GM23338 (cell line): ENCODE measurements at regions not wholly inside any gene's neighbourhood (a gene's known extent, or its start where the extent isn't known, plus 50 kb on each side); places are given as distances from the start of the nearest gene placed in this dataset.

ENCODE experiments used
- ATAC-seq: fragments of 200-7000 bp; cut with Tn5 transposase; 3 replicates; pipeline ENCODE4 v1.9.1; 2020
- DNase-seq: peaks from one replicate; pipeline ENCODE4 v3.0.0-alpha.2; 2015; ENCODE audit warnings: low spot score
- H2AFZ ChIP-seq: fragments of 200-600 bp; sonication (generic); 2 replicates; pipeline ENCODE4 v1.8.0; 2016; ENCODE audit warnings: antibody characterized with exemption, mild to moderate bottlenecking, moderate library complexity
- H3F3A ChIP-seq: fragments of 200-600 bp; sonication (generic); replicated peaks from 2 replicates; pipeline ENCODE4 v1.8.0; 2017; ENCODE audit warnings: antibody characterized with exemption, mixed run types, low read depth
- H3K27ac ChIP-seq: fragments of 200-600 bp; sonication (generic); 2 replicates; pipeline ENCODE4 v1.6.1; 2016; ENCODE audit warnings: low read depth
- H3K27me3 ChIP-seq: fragments of 200-600 bp; sonication (generic); 2 replicates; pipeline ENCODE4 v1.8.0; 2016; ENCODE audit warnings: mild to moderate bottlenecking, mixed run types, moderate library complexity; ENCODE audit not compliant: insufficient read depth
- H3K36me3 ChIP-seq: fragments of 200-600 bp; sonication (generic); 2 replicates; pipeline ENCODE4 v1.8.0; 2016; ENCODE audit warnings: mild to moderate bottlenecking; ENCODE audit not compliant: insufficient read depth
- H3K4me1 ChIP-seq: fragments of 200-600 bp; sonication (generic); 2 replicates; pipeline ENCODE4 v1.8.0; 2016; ENCODE audit warnings: mild to moderate bottlenecking, moderate library complexity; ENCODE audit not compliant: insufficient read depth
- H3K4me2 ChIP-seq: fragments of 200-600 bp; sonication (generic); 2 replicates; pipeline ENCODE4 v1.7.1; 2017; ENCODE audit warnings: mixed run types
- H3K4me3 ChIP-seq: fragments of 200-600 bp; sonication (generic); 2 replicates; pipeline ENCODE4 v1.6.1; 2016; ENCODE audit warnings: mixed run types
- H3K79me2 ChIP-seq: fragments of 200-600 bp; sonication (generic); replicated peaks from 2 replicates; pipeline ENCODE4 v1.8.0; 2017; ENCODE audit warnings: mild to moderate bottlenecking; ENCODE audit not compliant: insufficient read depth
- H3K9me2 ChIP-seq: fragments of 200-600 bp; sonication (generic); 2 replicates; pipeline ENCODE4 v1.8.0; 2017; ENCODE audit not compliant: insufficient read depth
- H4K20me1 ChIP-seq: fragments of 200-600 bp; sonication (generic); replicated peaks from 2 replicates; pipeline ENCODE4 v1.8.0; 2017; ENCODE audit warnings: mild to moderate bottlenecking; ENCODE audit not compliant: insufficient read depth
- H3K27ac Mint-ChIP-seq: 2 replicates; pipeline ENCODE4 v1.8.0; 2020; ENCODE audit warnings: inconsistent platforms, mild to moderate bottlenecking, moderate library complexity, mixed read lengths
- H3K27me3 Mint-ChIP-seq: 3 replicates; pipeline ENCODE4 v1.8.0; 2022; ENCODE audit warnings: low read depth, mild to moderate bottlenecking, moderate library complexity, mixed read lengths, inconsistent platforms; ENCODE audit not compliant: insufficient read depth, poor library complexity
- H3K36me3 Mint-ChIP-seq: 3 replicates; pipeline ENCODE4 v1.8.0; 2021; ENCODE audit warnings: low read depth, mild to moderate bottlenecking, inconsistent platforms, moderate library complexity, mixed read lengths
- H3K4me1 Mint-ChIP-seq: 3 replicates; pipeline ENCODE4 v1.8.0; 2020; ENCODE audit warnings: mild to moderate bottlenecking, inconsistent platforms, mixed read lengths
- H3K4me3 Mint-ChIP-seq: 3 replicates; pipeline ENCODE4 v1.8.0; 2021; ENCODE audit warnings: moderate library complexity, mild to moderate bottlenecking, inconsistent platforms, mixed read lengths
- H3K9me3 Mint-ChIP-seq: 3 replicates; pipeline ENCODE4 v1.8.0; 2020; ENCODE audit warnings: moderate library complexity, mild to moderate bottlenecking, inconsistent platforms, mixed read lengths
- CREB1 ChIP-seq: fragments of 250-450 bp; sonication (Bioruptor Pico); IDR thresholded peaks from 2 replicates; pipeline ENCODE4 v1.5.0; 2020; ENCODE audit warnings: low read depth, mild to moderate bottlenecking, moderate library complexity
- EZH2 ChIP-seq: fragments of 200-600 bp; sonication (generic); IDR thresholded peaks from one replicate; pipeline ENCODE4 v1.8.0; 2017; ENCODE audit warnings: antibody characterized with exemption, mild to moderate bottlenecking, low read depth; ENCODE audit not compliant: unreplicated experiment
- EZH2phosphoT487 ChIP-seq: fragments of 200-600 bp; sonication (generic); IDR thresholded peaks from one replicate; pipeline ENCODE4 v1.8.1; 2018; ENCODE audit warnings: antibody characterized with exemption; ENCODE audit not compliant: unreplicated experiment
- JUNB ChIP-seq: IDR thresholded peaks from one replicate; pipeline ENCODE4 v1.6.1; 2016; ENCODE audit warnings: antibody characterized with exemption; ENCODE audit not compliant: unreplicated experiment
- NANOG ChIP-seq: IDR thresholded peaks from 2 replicates; pipeline ENCODE4 v1.6.1; 2016; ENCODE audit warnings: antibody characterized with exemption, borderline replicate concordance
- POLR2AphosphoS5 ChIP-seq: IDR thresholded peaks from 2 replicates; pipeline ENCODE4 v1.6.1; 2016; ENCODE audit warnings: antibody characterized with exemption, low read depth
- STAT1 ChIP-seq: IDR thresholded peaks from one replicate; pipeline ENCODE4 v1.6.1; 2016; ENCODE audit warnings: antibody characterized with exemption; ENCODE audit not compliant: unreplicated experiment
- ZNF114 ChIP-seq: fragments of 250-450 bp; sonication (Bioruptor Pico); IDR thresholded peaks from 2 replicates; pipeline ENCODE4 v1.5.0; 2020; ENCODE audit warnings: mild to moderate bottlenecking, moderate library complexity
- ZNF331 ChIP-seq: fragments of 250-450 bp; sonication (Bioruptor Pico); IDR thresholded peaks from 2 replicates; pipeline ENCODE4 v1.5.0; 2020; ENCODE audit warnings: low read depth, mild to moderate bottlenecking, moderate library complexity
- TF ChIP-seq, protein P1 (sequence below): fragments of 250-450 bp; sonication (Bioruptor Pico); IDR thresholded peaks from 2 replicates; pipeline ENCODE4 v1.5.0; 2020; ENCODE audit warnings: mild to moderate bottlenecking, moderate library complexity
- TF ChIP-seq, protein P2 (sequence below): IDR thresholded peaks from one replicate; pipeline ENCODE4 v1.6.1; 2018; ENCODE audit warnings: antibody characterized with exemption; ENCODE audit not compliant: unreplicated experiment
- TF ChIP-seq, protein P3 (sequence below): IDR thresholded peaks from 2 replicates; pipeline ENCODE4 v1.6.1; 2016; ENCODE audit warnings: antibody characterized with exemption
- TF ChIP-seq, protein P4 (sequence below), 2 experiments: fragments of 200-600 bp in 1 of 2; sonication (generic) in 1 of 2; conservative IDR thresholded peaks; 2 replicates each; pipeline versions ENCODE4 v1.5.1 to v1.6.1; 2016 to 2017; ENCODE audit warnings: antibody characterized with exemption in 2 of 2, low read depth in 2 of 2, mild to moderate bottlenecking in 2 of 2, moderate library complexity in 1 of 2

DNA sequence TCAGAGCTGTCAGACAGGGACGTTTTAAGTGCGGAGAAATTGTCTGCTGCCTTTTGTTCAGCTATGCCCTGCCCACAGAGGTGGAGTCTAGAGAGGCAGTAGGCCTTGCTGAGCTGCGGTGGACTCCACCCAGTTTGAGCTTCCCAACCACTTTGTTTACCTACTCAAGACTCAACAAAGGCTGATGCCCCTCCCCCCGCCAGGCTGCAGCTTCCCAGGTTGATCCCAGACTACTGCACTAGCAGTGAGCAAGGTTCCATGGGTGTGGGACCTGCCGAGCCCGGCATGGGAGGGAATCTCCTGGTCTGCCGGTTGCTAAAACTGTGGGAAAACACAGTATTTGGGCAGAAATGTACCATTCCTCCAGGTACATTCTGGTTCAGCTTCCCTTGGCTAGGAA lies 282.1 kb downstream of the VGLL3 start:
- DNase-seq (no peak), ATAC-seq (no peak)
- H3K36me3 ChIP-seq, result no peaks in the 10 kb centered on the region
- H3K4me1 ChIP-seq, result no peaks in the 10 kb centered on the region
- H3K4me3 ChIP-seq, result no peak overlapping the region
- H3K27me3 ChIP-seq, result no peaks in the 10 kb centered on the region
- H3K79me2 ChIP-seq, result no peaks in the 10 kb centered on the region
- H4K20me1 ChIP-seq, result no peaks in the 10 kb centered on the region
- H3K27me3 Mint-ChIP-seq, result no peaks in the 10 kb centered on the region
- peaks cover 4% of the 10 kb centered on the region; the same call in 1 of the 2 replicates for H3K9me2 ChIP-seq
- no peak overlapping the region for H3K27ac ChIP-seq
- H3K27ac Mint-ChIP-seq, result no peak overlapping the region
- H2AFZ ChIP-seq, result peak overlapping the region; percentile 64; the same call in 1 of the 2 replicates
- no peak overlapping the region for H3K4me2 ChIP-seq
- no peaks in the 10 kb centered on the region for H3F3A ChIP-seq
- H3K36me3 Mint-ChIP-seq, result peaks cover 19% of the 10 kb centered on the region; the same call in 2 of the 3 replicates
- no peaks in the 10 kb centered on the region for H3K4me1 Mint-ChIP-seq
- H3K4me3 Mint-ChIP-seq, result no peak overlapping the region
- no peak for TF ChIP-seq ZNF331 (CRISPR knock-in tag)
- TF ChIP-seq, protein P1, sequence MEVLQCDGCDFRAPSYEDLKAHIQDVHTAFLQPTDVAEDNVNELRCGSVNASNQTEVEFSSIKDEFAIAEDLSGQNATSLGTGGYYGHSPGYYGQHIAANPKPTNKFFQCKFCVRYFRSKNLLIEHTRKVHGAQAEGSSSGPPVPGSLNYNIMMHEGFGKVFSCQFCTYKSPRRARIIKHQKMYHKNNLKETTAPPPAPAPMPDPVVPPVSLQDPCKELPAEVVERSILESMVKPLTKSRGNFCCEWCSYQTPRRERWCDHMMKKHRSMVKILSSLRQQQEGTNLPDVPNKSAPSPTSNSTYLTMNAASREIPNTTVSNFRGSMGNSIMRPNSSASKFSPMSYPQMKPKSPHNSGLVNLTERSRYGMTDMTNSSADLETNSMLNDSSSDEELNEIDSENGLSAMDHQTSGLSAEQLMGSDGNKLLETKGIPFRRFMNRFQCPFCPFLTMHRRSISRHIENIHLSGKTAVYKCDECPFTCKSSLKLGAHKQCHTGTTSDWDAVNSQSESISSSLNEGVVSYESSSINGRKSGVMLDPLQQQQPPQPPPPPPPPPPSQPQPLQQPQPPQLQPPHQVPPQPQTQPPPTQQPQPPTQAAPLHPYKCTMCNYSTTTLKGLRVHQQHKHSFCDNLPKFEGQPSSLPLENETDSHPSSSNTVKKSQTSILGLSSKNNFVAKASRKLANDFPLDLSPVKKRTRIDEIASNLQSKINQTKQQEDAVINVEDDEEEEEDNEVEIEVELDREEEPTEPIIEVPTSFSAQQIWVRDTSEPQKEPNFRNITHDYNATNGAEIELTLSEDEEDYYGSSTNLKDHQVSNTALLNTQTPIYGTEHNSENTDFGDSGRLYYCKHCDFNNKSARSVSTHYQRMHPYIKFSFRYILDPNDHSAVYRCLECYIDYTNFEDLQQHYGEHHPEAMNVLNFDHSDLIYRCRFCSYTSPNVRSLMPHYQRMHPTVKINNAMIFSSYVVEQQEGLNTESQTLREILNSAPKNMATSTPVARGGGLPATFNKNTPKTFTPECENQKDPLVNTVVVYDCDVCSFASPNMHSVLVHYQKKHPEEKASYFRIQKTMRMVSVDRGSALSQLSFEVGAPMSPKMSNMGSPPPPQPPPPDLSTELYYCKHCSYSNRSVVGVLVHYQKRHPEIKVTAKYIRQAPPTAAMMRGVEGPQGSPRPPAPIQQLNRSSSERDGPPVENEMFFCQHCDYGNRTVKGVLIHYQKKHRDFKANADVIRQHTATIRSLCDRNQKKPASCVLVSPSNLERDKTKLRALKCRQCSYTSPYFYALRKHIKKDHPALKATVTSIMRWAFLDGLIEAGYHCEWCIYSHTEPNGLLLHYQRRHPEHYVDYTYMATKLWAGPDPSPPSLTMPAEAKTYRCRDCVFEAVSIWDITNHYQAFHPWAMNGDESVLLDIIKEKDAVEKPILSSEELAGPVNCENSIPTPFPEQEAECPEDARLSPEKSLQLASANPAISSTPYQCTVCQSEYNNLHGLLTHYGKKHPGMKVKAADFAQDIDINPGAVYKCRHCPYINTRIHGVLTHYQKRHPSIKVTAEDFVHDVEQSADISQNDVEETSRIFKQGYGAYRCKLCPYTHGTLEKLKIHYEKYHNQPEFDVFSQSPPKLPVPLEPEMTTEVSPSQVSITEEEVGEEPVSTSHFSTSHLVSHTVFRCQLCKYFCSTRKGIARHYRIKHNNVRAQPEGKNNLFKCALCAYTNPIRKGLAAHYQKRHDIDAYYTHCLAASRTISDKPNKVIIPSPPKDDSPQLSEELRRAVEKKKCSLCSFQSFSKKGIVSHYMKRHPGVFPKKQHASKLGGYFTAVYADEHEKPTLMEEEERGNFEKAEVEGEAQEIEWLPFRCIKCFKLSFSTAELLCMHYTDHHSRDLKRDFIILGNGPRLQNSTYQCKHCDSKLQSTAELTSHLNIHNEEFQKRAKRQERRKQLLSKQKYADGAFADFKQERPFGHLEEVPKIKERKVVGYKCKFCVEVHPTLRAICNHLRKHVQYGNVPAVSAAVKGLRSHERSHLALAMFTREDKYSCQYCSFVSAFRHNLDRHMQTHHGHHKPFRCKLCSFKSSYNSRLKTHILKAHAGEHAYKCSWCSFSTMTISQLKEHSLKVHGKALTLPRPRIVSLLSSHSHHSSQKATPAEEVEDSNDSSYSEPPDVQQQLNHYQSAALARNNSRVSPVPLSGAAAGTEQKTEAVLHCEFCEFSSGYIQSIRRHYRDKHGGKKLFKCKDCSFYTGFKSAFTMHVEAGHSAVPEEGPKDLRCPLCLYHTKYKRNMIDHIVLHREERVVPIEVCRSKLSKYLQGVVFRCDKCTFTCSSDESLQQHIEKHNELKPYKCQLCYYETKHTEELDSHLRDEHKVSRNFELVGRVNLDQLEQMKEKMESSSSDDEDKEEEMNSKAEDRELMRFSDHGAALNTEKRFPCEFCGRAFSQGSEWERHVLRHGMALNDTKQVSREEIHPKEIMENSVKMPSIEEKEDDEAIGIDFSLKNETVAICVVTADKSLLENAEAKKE (CRISPR knock-in tag), result no peak
- no peak for TF ChIP-seq ZNF114
- no peak for TF ChIP-seq EZH2phosphoT487
- TF ChIP-seq, protein P2, sequence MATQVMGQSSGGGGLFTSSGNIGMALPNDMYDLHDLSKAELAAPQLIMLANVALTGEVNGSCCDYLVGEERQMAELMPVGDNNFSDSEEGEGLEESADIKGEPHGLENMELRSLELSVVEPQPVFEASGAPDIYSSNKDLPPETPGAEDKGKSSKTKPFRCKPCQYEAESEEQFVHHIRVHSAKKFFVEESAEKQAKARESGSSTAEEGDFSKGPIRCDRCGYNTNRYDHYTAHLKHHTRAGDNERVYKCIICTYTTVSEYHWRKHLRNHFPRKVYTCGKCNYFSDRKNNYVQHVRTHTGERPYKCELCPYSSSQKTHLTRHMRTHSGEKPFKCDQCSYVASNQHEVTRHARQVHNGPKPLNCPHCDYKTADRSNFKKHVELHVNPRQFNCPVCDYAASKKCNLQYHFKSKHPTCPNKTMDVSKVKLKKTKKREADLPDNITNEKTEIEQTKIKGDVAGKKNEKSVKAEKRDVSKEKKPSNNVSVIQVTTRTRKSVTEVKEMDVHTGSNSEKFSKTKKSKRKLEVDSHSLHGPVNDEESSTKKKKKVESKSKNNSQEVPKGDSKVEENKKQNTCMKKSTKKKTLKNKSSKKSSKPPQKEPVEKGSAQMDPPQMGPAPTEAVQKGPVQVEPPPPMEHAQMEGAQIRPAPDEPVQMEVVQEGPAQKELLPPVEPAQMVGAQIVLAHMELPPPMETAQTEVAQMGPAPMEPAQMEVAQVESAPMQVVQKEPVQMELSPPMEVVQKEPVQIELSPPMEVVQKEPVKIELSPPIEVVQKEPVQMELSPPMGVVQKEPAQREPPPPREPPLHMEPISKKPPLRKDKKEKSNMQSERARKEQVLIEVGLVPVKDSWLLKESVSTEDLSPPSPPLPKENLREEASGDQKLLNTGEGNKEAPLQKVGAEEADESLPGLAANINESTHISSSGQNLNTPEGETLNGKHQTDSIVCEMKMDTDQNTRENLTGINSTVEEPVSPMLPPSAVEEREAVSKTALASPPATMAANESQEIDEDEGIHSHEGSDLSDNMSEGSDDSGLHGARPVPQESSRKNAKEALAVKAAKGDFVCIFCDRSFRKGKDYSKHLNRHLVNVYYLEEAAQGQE, result no peak
- TF ChIP-seq EZH2, result no peak
- TF ChIP-seq, protein P3, sequence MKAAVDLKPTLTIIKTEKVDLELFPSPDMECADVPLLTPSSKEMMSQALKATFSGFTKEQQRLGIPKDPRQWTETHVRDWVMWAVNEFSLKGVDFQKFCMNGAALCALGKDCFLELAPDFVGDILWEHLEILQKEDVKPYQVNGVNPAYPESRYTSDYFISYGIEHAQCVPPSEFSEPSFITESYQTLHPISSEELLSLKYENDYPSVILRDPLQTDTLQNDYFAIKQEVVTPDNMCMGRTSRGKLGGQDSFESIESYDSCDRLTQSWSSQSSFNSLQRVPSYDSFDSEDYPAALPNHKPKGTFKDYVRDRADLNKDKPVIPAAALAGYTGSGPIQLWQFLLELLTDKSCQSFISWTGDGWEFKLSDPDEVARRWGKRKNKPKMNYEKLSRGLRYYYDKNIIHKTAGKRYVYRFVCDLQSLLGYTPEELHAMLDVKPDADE, result no peak
- TF ChIP-seq POLR2AphosphoS5, result no peak
- TF ChIP-seq NANOG, result no peak
- TF ChIP-seq, protein P4, sequence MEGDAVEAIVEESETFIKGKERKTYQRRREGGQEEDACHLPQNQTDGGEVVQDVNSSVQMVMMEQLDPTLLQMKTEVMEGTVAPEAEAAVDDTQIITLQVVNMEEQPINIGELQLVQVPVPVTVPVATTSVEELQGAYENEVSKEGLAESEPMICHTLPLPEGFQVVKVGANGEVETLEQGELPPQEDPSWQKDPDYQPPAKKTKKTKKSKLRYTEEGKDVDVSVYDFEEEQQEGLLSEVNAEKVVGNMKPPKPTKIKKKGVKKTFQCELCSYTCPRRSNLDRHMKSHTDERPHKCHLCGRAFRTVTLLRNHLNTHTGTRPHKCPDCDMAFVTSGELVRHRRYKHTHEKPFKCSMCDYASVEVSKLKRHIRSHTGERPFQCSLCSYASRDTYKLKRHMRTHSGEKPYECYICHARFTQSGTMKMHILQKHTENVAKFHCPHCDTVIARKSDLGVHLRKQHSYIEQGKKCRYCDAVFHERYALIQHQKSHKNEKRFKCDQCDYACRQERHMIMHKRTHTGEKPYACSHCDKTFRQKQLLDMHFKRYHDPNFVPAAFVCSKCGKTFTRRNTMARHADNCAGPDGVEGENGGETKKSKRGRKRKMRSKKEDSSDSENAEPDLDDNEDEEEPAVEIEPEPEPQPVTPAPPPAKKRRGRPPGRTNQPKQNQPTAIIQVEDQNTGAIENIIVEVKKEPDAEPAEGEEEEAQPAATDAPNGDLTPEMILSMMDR (conservative IDR thresholded peaks at IDR 0.05; ENCODE audit: low read depth in 2 of 2), result no peak
- no peak for TF ChIP-seq CREB1 (CRISPR knock-in tag)
- no peak for TF ChIP-seq JUNB
- no peak for TF ChIP-seq STAT1
- H3K9me3 Mint-ChIP-seq, result peaks cover 27% of the 10 kb centered on the region
